ENCODE measurements at regions not wholly inside any gene's neighbourhood (a gene's known extent, or its start where the extent isn't known, plus 50 kb on each side); places are given as distances from the start of the nearest gene placed in this dataset.

DNA sequence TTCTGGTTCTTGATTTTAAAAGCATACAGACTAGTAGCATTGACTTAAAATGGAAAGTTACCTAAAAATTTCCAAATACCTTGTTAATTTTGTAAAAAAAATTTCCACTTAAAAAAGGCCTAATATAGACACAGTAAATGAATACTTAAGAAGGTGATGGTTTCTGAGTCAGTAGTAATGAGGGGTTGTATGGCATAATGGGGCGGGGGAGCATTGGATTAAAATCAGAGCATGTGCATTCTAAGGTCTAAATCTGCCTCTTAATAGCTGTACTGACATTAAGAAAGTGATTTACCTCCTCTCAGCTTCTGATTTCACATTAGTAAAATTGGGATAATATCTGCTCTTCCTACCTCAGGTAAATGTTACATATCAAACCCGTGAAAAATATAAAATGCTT, 446.5 kb downstream of the AASDHPPT start:
- TF ChIP-seq TARDBP (IDR thresholded peaks at IDR 0.05) = no peak
- no peak for TF ChIP-seq CHD2 (IDR thresholded peaks at IDR 0.05; ENCODE audit: low read depth, low read length)
- no peak for TF ChIP-seq ZNF785 (CRISPR knock-in tag; IDR thresholded peaks at IDR 0.05)
- TF ChIP-seq USF1 (CRISPR knock-in tag; IDR thresholded peaks at IDR 0.05) = no peak
- no peak for TF ChIP-seq ELF2 (CRISPR knock-in tag; IDR thresholded peaks at IDR 0.05)
- TF ChIP-seq THRB (CRISPR knock-in tag; conservative IDR thresholded peaks at IDR 0.05) = no peak
- no peak for TF ChIP-seq SNRNP70 (optimal IDR thresholded peaks at IDR 0.05; ENCODE audit: low read depth, low read length)
- no peak for TF ChIP-seq CHCHD3 (CRISPR knock-in tag; IDR thresholded peaks at IDR 0.05)
- TF ChIP-seq ZFP1 (CRISPR knock-in tag; IDR thresholded peaks at IDR 0.05) = no peak
- TF ChIP-seq ZNF609 (CRISPR knock-in tag; IDR thresholded peaks at IDR 0.05; ENCODE audit: borderline replicate concordance) = no peak
- BruUV-seq (replicated peaks) = no TSS peak
- no peaks in the 10 kb centered on the region for H3K9me3 ChIP-seq (replicated peaks; ENCODE audit: control insufficient read depth, insufficient read depth, low read depth, low read length)
- H3K27me3 ChIP-seq (ENCODE audit: control insufficient read depth in 2 of 2, insufficient read depth in 2 of 2, low read length in 2 of 2) = no peaks in the 10 kb centered on the region
- CTCF ChIA-PET (ENCODE audit: low intra/inter-chr PET ratio) = no interaction called here
- in situ Hi-C loops (cut with MboI) = no loop called here
- H3K36me3 ChIP-seq (ENCODE audit: control insufficient read depth, insufficient read depth, low read length) = no peaks in the 10 kb centered on the region
- H3K79me2 ChIP-seq (ENCODE audit: control insufficient read depth, insufficient read depth, low read length) = no peaks in the 10 kb centered on the region
- 0% methylated on average over 2 of the region's 2 CpGs for WGBS (ENCODE audit: insufficient coverage, low coverage, missing lambda C conversion rate)
- H4K20me1 ChIP-seq (replicated peaks; ENCODE audit: control insufficient read depth, insufficient read depth, low read length) = no peaks in the 10 kb centered on the region
- FAIRE-seq (no peak), DNase-seq (ENCODE audit: extremely low read depth in 1 of 4, low spot score in 3 of 4) (no peak), ATAC-seq (no peak)
- H2AFZ ChIP-seq (ENCODE audit: low read depth, low read length) = no peak overlapping the region
- no peak overlapping the region for H3K27ac ChIP-seq (ENCODE audit: extremely low read depth, low read depth, low read length)
- H3K4me1 ChIP-seq (replicated peaks in 1 of 2; ENCODE audit: control insufficient read depth in 2 of 2, insufficient read depth in 2 of 2, low read length in 2 of 2) = no peaks in the 10 kb centered on the region
- H3K9me1 ChIP-seq (ENCODE audit: control insufficient read depth, insufficient read depth, low read length) = no peaks in the 10 kb centered on the region
- H3K4me3 ChIP-seq = no peak overlapping the region
- no peak overlapping the region for H3K4me2 ChIP-seq (ENCODE audit: insufficient read depth, low read length)
- no peak overlapping the region for H3K9ac ChIP-seq (ENCODE audit: insufficient read depth in 1 of 2, low read depth in 2 of 2, low read length in 2 of 2)
- POLR2A ChIA-PET = no interaction called here
- intact Hi-C loops (cut with micrococcal nuclease) = no loop called here

All from K562 (cell line).